MM.1S (cell line): ENCODE measurements at regions not wholly inside any gene's neighbourhood (a gene's known extent, or its start where the extent isn't known, plus 50 kb on each side); places are given as distances from the start of the nearest gene placed in this dataset.

Experiments
- DNase-seq: peaks from one replicate; pipeline ENCODE4 v3.0.0-alpha.2; 2015
- H2AFZ ChIP-seq: fragments of 300-600 bp; sonication (generic); 2 replicates; pipeline ENCODE4 v1.6.0; 2016; ENCODE audit warnings: antibody characterized with exemption, low read length
- H3F3A ChIP-seq: fragments of 300-600 bp; sonication (generic); 2 replicates; pipeline ENCODE4 v1.6.1; 2016; ENCODE audit warnings: mild to moderate bottlenecking, antibody characterized with exemption, low read length, moderate library complexity, mixed read lengths; ENCODE audit not compliant: insufficient read depth
- H3K27ac ChIP-seq: fragments of 300-600 bp; sonication (generic); 2 replicates; pipeline ENCODE4 v1.5.1; 2016; ENCODE audit warnings: mild to moderate bottlenecking, low read length
- H3K27me3 ChIP-seq: fragments of 300-600 bp; sonication (generic); replicated peaks from 2 replicates; pipeline ENCODE4 v1.6.0; 2016; ENCODE audit warnings: low read length; ENCODE audit not compliant: insufficient read depth
- H3K36me3 ChIP-seq: fragments of 300-600 bp; sonication (generic); replicated peaks from 2 replicates; pipeline ENCODE4 v1.6.1; 2016; ENCODE audit warnings: mild to moderate bottlenecking, low read length, mixed read lengths; ENCODE audit not compliant: insufficient read depth
- H3K4me1 ChIP-seq: fragments of 300-600 bp; sonication (generic); 2 replicates; pipeline ENCODE4 v1.6.1; 2016; ENCODE audit warnings: low read length, mixed read lengths
- H3K4me2 ChIP-seq: fragments of 300-600 bp; sonication (generic); 2 replicates; pipeline ENCODE4 v1.6.0; 2016; ENCODE audit warnings: low read depth, low read length
- H3K4me3 ChIP-seq: fragments of 300-600 bp; sonication (generic); 2 replicates; pipeline ENCODE4 v1.5.1; 2016; ENCODE audit warnings: low read length, mixed read lengths
- H3K79me2 ChIP-seq: fragments of 300-600 bp; sonication (generic); 2 replicates; pipeline ENCODE4 v1.6.1; 2016; ENCODE audit warnings: mixed run types, low read length, mixed read lengths
- H3K9ac ChIP-seq: fragments of 300-600 bp; sonication (generic); 2 replicates; pipeline ENCODE4 v1.6.1; 2016; ENCODE audit warnings: low read length, mixed read lengths
- H3K9me2 ChIP-seq: fragments of 300-600 bp; sonication (generic); replicated peaks from 2 replicates; pipeline ENCODE4 v1.6.1; 2016; ENCODE audit warnings: mild to moderate bottlenecking, low read length, mixed read lengths; ENCODE audit not compliant: insufficient read depth
- H3K9me3 ChIP-seq: fragments of 300-600 bp; sonication (generic); replicated peaks from 2 replicates; pipeline ENCODE4 v1.6.1; 2016; ENCODE audit warnings: mild to moderate bottlenecking, low read length, mixed read lengths; ENCODE audit not compliant: insufficient read depth
- H4K20me1 ChIP-seq: fragments of 300-600 bp; sonication (generic); 2 replicates; pipeline ENCODE4 v1.6.1; 2016; ENCODE audit warnings: mild to moderate bottlenecking, low read length, moderate library complexity, mixed read lengths; ENCODE audit not compliant: insufficient read depth
- CTCF ChIP-seq: fragments of 300-600 bp; sonication (generic); IDR thresholded peaks from 2 replicates; pipeline ENCODE4 v1.5.1; 2016; ENCODE audit warnings: antibody characterized with exemption, low read length, mixed read lengths
- EZH2 ChIP-seq: fragments of 300-600 bp; sonication (generic); optimal IDR thresholded peaks from 2 replicates; pipeline ENCODE3; 2017; ENCODE audit warnings: low read depth, mild to moderate bottlenecking, antibody characterized with exemption, low read length, mixed read lengths
- EZH2phosphoT487 ChIP-seq: fragments of 300-600 bp; sonication (generic); IDR thresholded peaks from 2 replicates; pipeline ENCODE4 v1.6.1; 2018; ENCODE audit warnings: antibody characterized with exemption, low read length

GRCh38 chr3:154708554-154708953 is 278.6 kb upstream of the GPR149 start:
- Histone ChIP-seq H3K9me2 (no peaks in the 10 kb centered on the region), H3K27ac (no peak overlapping the region), H3K9me3 (no peaks in the 10 kb centered on the region), H3F3A (no peaks in the 10 kb centered on the region), H3K36me3 (no peaks in the 10 kb centered on the region), H4K20me1 (no peaks in the 10 kb centered on the region), H3K4me2 (no peak overlapping the region), H3K4me1 (no peaks in the 10 kb centered on the region), H3K79me2 (no peaks in the 10 kb centered on the region), H2AFZ (no peak overlapping the region), H3K9ac (no peak overlapping the region), H3K4me3 (no peak overlapping the region), H3K27me3 (no peaks in the 10 kb centered on the region)
- DNase-seq, result no peak
- TF ChIP-seq EZH2 (no peak), CTCF (no peak), EZH2phosphoT487 (no peak)

- no peak overlapping the region for H3K9ac ChIP-seq
- DNase-seq, result no peak
- H4K20me1 ChIP-seq, result no peaks in the 10 kb centered on the region
- H2AFZ ChIP-seq, result no peak overlapping the region
- no peak overlapping the region for H3K4me3 ChIP-seq
- no peaks in the 10 kb centered on the region for H3K9me3 ChIP-seq
- no peaks in the 10 kb centered on the region for H3K36me3 ChIP-seq
- no peaks in the 10 kb centered on the region for H3F3A ChIP-seq
- no peak overlapping the region for H3K4me2 ChIP-seq
- TF ChIP-seq EZH2phosphoT487, result no peak
- no peak for TF ChIP-seq CTCF
- no peak for TF ChIP-seq EZH2
- H3K9me2 ChIP-seq, result no peaks in the 10 kb centered on the region
- H3K79me2 ChIP-seq, result no peaks in the 10 kb centered on the region
- H3K27ac ChIP-seq, result no peak overlapping the region
- H3K27me3 ChIP-seq, result no peaks in the 10 kb centered on the region
- no peaks in the 10 kb centered on the region for H3K4me1 ChIP-seq
Measured at GRCh38 chr3:154701055-154701454, 271.1 kb upstream of the GPR149 start.

- H3F3A ChIP-seq, result no peaks in the 10 kb centered on the region
- DNase-seq, result no peak
- TF ChIP-seq EZH2, result no peak
- no peak for TF ChIP-seq EZH2phosphoT487
- TF ChIP-seq CTCF, result no peak
- no peaks in the 10 kb centered on the region for H3K79me2 ChIP-seq
- H3K27me3 ChIP-seq, result no peaks in the 10 kb centered on the region
- H4K20me1 ChIP-seq, result no peaks in the 10 kb centered on the region
- H3K9me3 ChIP-seq, result no peaks in the 10 kb centered on the region
- H2AFZ ChIP-seq, result no peak overlapping the region
- H3K4me1 ChIP-seq, result no peaks in the 10 kb centered on the region
- no peak overlapping the region for H3K27ac ChIP-seq
- no peaks in the 10 kb centered on the region for H3K9me2 ChIP-seq
- H3K9ac ChIP-seq, result no peak overlapping the region
- no peak overlapping the region for H3K4me2 ChIP-seq
- no peaks in the 10 kb centered on the region for H3K36me3 ChIP-seq
- no peak overlapping the region for H3K4me3 ChIP-seq
Measured at GRCh38 chr3:154690413-154690812, 260.4 kb upstream of the GPR149 start.
